SJCRH30 (cell line): ENCODE measurements at regions not wholly inside any gene's neighbourhood (a gene's known extent, or its start where the extent isn't known, plus 50 kb on each side); places are given as distances from the start of the nearest gene placed in this dataset.
A peak's percentile ranks its signal among the peaks of the same experiment; 100 is the strongest.

Experiments
- DNase-seq, 2 experiments: peaks; one replicate each; pipeline ENCODE4 v3.0.0-alpha.2; 2015 to 2020
- H3K27ac ChIP-seq: fragments of 250-450 bp; sonication (Bioruptor Pico); 2 replicates; pipeline ENCODE4 v1.5.1; 2020; ENCODE audit warnings: mild to moderate bottlenecking, moderate library complexity
- H3K27me3 ChIP-seq: fragments of 250-450 bp; sonication (Bioruptor Pico); 2 replicates; pipeline ENCODE4 v1.5.1; 2020; ENCODE audit warnings: mild to moderate bottlenecking, moderate library complexity
- H3K36me3 ChIP-seq: fragments of 250-450 bp; sonication (Bioruptor Pico); 2 replicates; pipeline ENCODE4 v1.5.1; 2020; ENCODE audit warnings: mild to moderate bottlenecking, moderate library complexity
- H3K4me1 ChIP-seq: fragments of 250-450 bp; sonication (Bioruptor Pico); 2 replicates; pipeline ENCODE4 v1.5.1; 2020; ENCODE audit warnings: mild to moderate bottlenecking, moderate library complexity
- H3K4me3 ChIP-seq: fragments of 250-450 bp; sonication (Bioruptor Pico); 2 replicates; pipeline ENCODE4 v1.5.1; 2020; ENCODE audit warnings: mild to moderate bottlenecking, moderate library complexity
- H3K9me3 ChIP-seq: fragments of 250-450 bp; sonication (Bioruptor Pico); replicated peaks from 2 replicates; pipeline ENCODE4 v1.5.1; 2020; ENCODE audit warnings: mild to moderate bottlenecking, moderate library complexity

- no peak for DNase-seq
These were observed 161.4 kb downstream of the EFNB2 start for GRCh38 chr13:106373989-106374572.

GRCh38 chr13:106373304-106373988 is 162.0 kb downstream of the EFNB2 start:
- DNase-seq, result no peak

More at GRCh38 chr13:106373989-106374572, 161.4 kb downstream of the EFNB2 start:
- H3K9me3 ChIP-seq, result no peaks in the 10 kb centered on the region
- no peaks in the 10 kb centered on the region for H3K4me1 ChIP-seq
- no peaks in the 10 kb centered on the region for H3K27me3 ChIP-seq
- no peak overlapping the region for H3K27ac ChIP-seq
- no peak overlapping the region for H3K4me3 ChIP-seq
- H3K36me3 ChIP-seq, result no peaks in the 10 kb centered on the region

GRCh38 chr13:106372199-106373155 is 163.0 kb downstream of the EFNB2 start:
- H3K27ac ChIP-seq, result no peak overlapping the region
- no peak for DNase-seq
- H3K4me1 ChIP-seq, result no peaks in the 10 kb centered on the region
- no peaks in the 10 kb centered on the region for H3K27me3 ChIP-seq
- H3K36me3 ChIP-seq, result no peaks in the 10 kb centered on the region
- H3K9me3 ChIP-seq, result no peaks in the 10 kb centered on the region
- H3K4me3 ChIP-seq, result no peak overlapping the region

More at GRCh38 chr13:106373304-106373988, 162.0 kb downstream of the EFNB2 start:
- no peak overlapping the region for H3K27ac ChIP-seq
- H3K36me3 ChIP-seq, result no peaks in the 10 kb centered on the region
- H3K4me1 ChIP-seq, result no peaks in the 10 kb centered on the region
- H3K27me3 ChIP-seq, result no peaks in the 10 kb centered on the region
- H3K4me3 ChIP-seq, result no peak overlapping the region
- H3K9me3 ChIP-seq, result no peaks in the 10 kb centered on the region

- no peaks in the 10 kb centered on the region for H3K9me3 ChIP-seq
These were observed 164.4 kb downstream of the EFNB2 start for GRCh38 chr13:106371024-106371423.

GRCh38 chr13:106369858-106370257 is 165.6 kb downstream of the EFNB2 start:
- no peaks in the 10 kb centered on the region for H3K27me3 ChIP-seq
- H3K27ac ChIP-seq, result no peak overlapping the region
- H3K4me3 ChIP-seq, result no peak overlapping the region
- H3K36me3 ChIP-seq, result no peaks in the 10 kb centered on the region
- H3K9me3 ChIP-seq, result no peaks in the 10 kb centered on the region
- DNase-seq, result no peak
- H3K4me1 ChIP-seq, result no peaks in the 10 kb centered on the region

More at GRCh38 chr13:106371024-106371423, 164.4 kb downstream of the EFNB2 start:
- DNase-seq, result no peak
- Histone ChIP-seq H3K27ac (no peak overlapping the region), H3K4me3 (no peak overlapping the region), H3K36me3 (no peaks in the 10 kb centered on the region), H3K27me3 (no peaks in the 10 kb centered on the region), H3K4me1 (no peaks in the 10 kb centered on the region)

GRCh38 chr13:106369091-106369490 is 166.4 kb downstream of the EFNB2 start:
- no peaks in the 10 kb centered on the region for H3K9me3 ChIP-seq
- H3K4me1 ChIP-seq, result no peaks in the 10 kb centered on the region
- no peak overlapping the region for H3K27ac ChIP-seq
- no peaks in the 10 kb centered on the region for H3K36me3 ChIP-seq
- no peak for DNase-seq
- no peaks in the 10 kb centered on the region for H3K27me3 ChIP-seq
- no peak overlapping the region for H3K4me3 ChIP-seq

- H3K4me1 ChIP-seq, result no peaks in the 10 kb centered on the region
- no peak overlapping the region for H3K27ac ChIP-seq
- H3K4me3 ChIP-seq, result no peak overlapping the region
- no peaks in the 10 kb centered on the region for H3K36me3 ChIP-seq
- H3K9me3 ChIP-seq, result no peaks in the 10 kb centered on the region
- DNase-seq, result no peak
- H3K27me3 ChIP-seq, result no peaks in the 10 kb centered on the region
These were observed 168.0 kb downstream of the EFNB2 start for GRCh38 chr13:106367361-106367971.

GRCh38 chr13:106362707-106363106 is 172.8 kb downstream of the EFNB2 start:
- H3K4me3 ChIP-seq, result no peak overlapping the region
- no peaks in the 10 kb centered on the region for H3K9me3 ChIP-seq
- H3K27me3 ChIP-seq, result no peaks in the 10 kb centered on the region
- H3K4me1 ChIP-seq, result no peaks in the 10 kb centered on the region
- no peaks in the 10 kb centered on the region for H3K36me3 ChIP-seq
- DNase-seq, result no peak
- H3K27ac ChIP-seq, result no peak overlapping the region

- Histone ChIP-seq H3K27me3 (no peaks in the 10 kb centered on the region), H3K9me3 (no peaks in the 10 kb centered on the region), H3K4me3 (no peak overlapping the region), H3K36me3 (no peaks in the 10 kb centered on the region), H3K27ac (no peak overlapping the region), H3K4me1 (no peaks in the 10 kb centered on the region)
- no peak for DNase-seq
These were observed 173.8 kb downstream of the EFNB2 start for GRCh38 chr13:106361621-106362020.

GRCh38 chr13:106357198-106357597 is 178.3 kb downstream of the EFNB2 start:
- Histone ChIP-seq H3K4me3 (no peak overlapping the region), H3K4me1 (no peaks in the 10 kb centered on the region), H3K27me3 (no peaks in the 10 kb centered on the region), H3K27ac (no peak overlapping the region), H3K9me3 (no peaks in the 10 kb centered on the region), H3K36me3 (no peaks in the 10 kb centered on the region)
- peak in 1 of 2 experiments; percentile 27 for DNase-seq

GRCh38 chr13:106355866-106356265 is 179.6 kb downstream of the EFNB2 start:
- Histone ChIP-seq H3K27me3 (no peaks in the 10 kb centered on the region), H3K4me3 (no peak overlapping the region), H3K36me3 (no peaks in the 10 kb centered on the region), H3K27ac (no peak overlapping the region), H3K4me1 (no peaks in the 10 kb centered on the region), H3K9me3 (no peaks in the 10 kb centered on the region)
- DNase-seq, result no peak

GRCh38 chr13:106354961-106355360 is 180.5 kb downstream of the EFNB2 start:
- Histone ChIP-seq H3K36me3 (no peaks in the 10 kb centered on the region), H3K27ac (no peak overlapping the region), H3K9me3 (no peaks in the 10 kb centered on the region), H3K4me1 (no peaks in the 10 kb centered on the region), H3K4me3 (no peak overlapping the region), H3K27me3 (no peaks in the 10 kb centered on the region)
- DNase-seq, result no peak

- Histone ChIP-seq H3K4me3 (no peak overlapping the region), H3K9me3 (no peaks in the 10 kb centered on the region), H3K27me3 (no peaks in the 10 kb centered on the region), H3K27ac (no peak overlapping the region), H3K4me1 (no peaks in the 10 kb centered on the region), H3K36me3 (no peaks in the 10 kb centered on the region)
- DNase-seq, result no peak
These were observed 182.6 kb downstream of the EFNB2 start for GRCh38 chr13:106352850-106353249.

GRCh38 chr13:106351251-106351650 is 184.2 kb downstream of the EFNB2 start:
- Histone ChIP-seq H3K9me3 (no peaks in the 10 kb centered on the region), H3K4me3 (no peak overlapping the region), H3K4me1 (no peaks in the 10 kb centered on the region), H3K27me3 (no peaks in the 10 kb centered on the region), H3K27ac (no peak overlapping the region), H3K36me3 (no peaks in the 10 kb centered on the region)
- no peak for DNase-seq

- no peak overlapping the region for H3K4me3 ChIP-seq
- no peak for DNase-seq
- H3K4me1 ChIP-seq, result no peaks in the 10 kb centered on the region
- no peak overlapping the region for H3K27ac ChIP-seq
- no peaks in the 10 kb centered on the region for H3K9me3 ChIP-seq
- no peaks in the 10 kb centered on the region for H3K27me3 ChIP-seq
- H3K36me3 ChIP-seq, result no peaks in the 10 kb centered on the region
These were observed 185.3 kb downstream of the EFNB2 start for GRCh38 chr13:106350208-106350607.
